ENCODE measurements at regions not wholly inside any gene's neighbourhood (a gene's known extent, or its start where the extent isn't known, plus 50 kb on each side); places are given as distances from the start of the nearest gene placed in this dataset.

GRCh38 chr11:112310848-112311247 lies 50.2 kb upstream of the PLET1 start:
- Histone ChIP-seq H3K27ac (no peak overlapping the region), H3K36me3 (no peaks in the 10 kb centered on the region), H3K9me3 (no peaks in the 10 kb centered on the region), H3K4me1 (ENCODE audit: control insufficient read depth in 1 of 2, low read depth in 2 of 2) (peaks cover 6 to 9% of the 10 kb centered on the region in 2 donors), H3K4me3 (no peak overlapping the region), H3K27me3 (replicated peaks; ENCODE audit: insufficient read depth) (no peaks in the 10 kb centered on the region)
- TF ChIP-seq CTCF (IDR thresholded peaks at IDR 0.05) = no peak
- no peak for ATAC-seq (ENCODE audit: insufficient number of reproducible peaks, low FRiP score, low read depth)
- DNase-seq (ENCODE audit: low spot score) = no peak

- no peak overlapping the region for H3K4me3 ChIP-seq
- H3K9me3 ChIP-seq = no peaks in the 10 kb centered on the region
- H3K36me3 ChIP-seq = no peaks in the 10 kb centered on the region
- no peak for DNase-seq (ENCODE audit: low spot score)
- H3K27me3 ChIP-seq (replicated peaks; ENCODE audit: insufficient read depth) = no peaks in the 10 kb centered on the region
- no peak for TF ChIP-seq CTCF (IDR thresholded peaks at IDR 0.05)
- peaks cover 18 to 26% of the 10 kb centered on the region in 2 donors for H3K4me1 ChIP-seq (ENCODE audit: control insufficient read depth in 1 of 2, low read depth in 2 of 2)
- ATAC-seq (ENCODE audit: insufficient number of reproducible peaks, low FRiP score, low read depth) = no peak
- peak overlapping the region; percentile 49 to 72 for H3K27ac ChIP-seq
Measured at GRCh38 chr11:112315057-112315720, 54.5 kb upstream of the PLET1 start.

GRCh38 chr11:112315861-112316739 lies 55.4 kb upstream of the PLET1 start:
- ATAC-seq (ENCODE audit: insufficient number of reproducible peaks, low FRiP score, low read depth) = no peak

GRCh38 chr11:112316971-112317370 lies 56.3 kb upstream of the PLET1 start:
- no peaks in the 10 kb centered on the region for H3K27me3 ChIP-seq (replicated peaks; ENCODE audit: insufficient read depth)
- no peak overlapping the region for H3K4me3 ChIP-seq
- no peaks in the 10 kb centered on the region for H3K9me3 ChIP-seq
- H3K36me3 ChIP-seq = no peaks in the 10 kb centered on the region
- H3K27ac ChIP-seq = peak overlapping the region in 1 of 2 donors; percentile 72
- ATAC-seq (ENCODE audit: insufficient number of reproducible peaks, low FRiP score, low read depth) = no peak
- no peak for TF ChIP-seq CTCF (IDR thresholded peaks at IDR 0.05)
- DNase-seq (ENCODE audit: low spot score) = no peak
- peaks cover 18 to 41% of the 10 kb centered on the region in 2 donors for H3K4me1 ChIP-seq (ENCODE audit: control insufficient read depth in 1 of 2, low read depth in 2 of 2)

More at GRCh38 chr11:112315861-112316739, 55.4 kb upstream of the PLET1 start:
- no peak for DNase-seq (ENCODE audit: low spot score)
- Histone ChIP-seq H3K36me3 (no peaks in the 10 kb centered on the region), H3K9me3 (no peaks in the 10 kb centered on the region), H3K27me3 (replicated peaks; ENCODE audit: insufficient read depth) (no peaks in the 10 kb centered on the region), H3K4me3 (no peak overlapping the region), H3K27ac (peak overlapping the region; percentile 49 to 72), H3K4me1 (ENCODE audit: control insufficient read depth in 1 of 2, low read depth in 2 of 2) (peaks cover 18 to 35% of the 10 kb centered on the region in 2 donors)
- no peak for TF ChIP-seq CTCF (IDR thresholded peaks at IDR 0.05)

- no peaks in the 10 kb centered on the region for H3K36me3 ChIP-seq
- ATAC-seq (ENCODE audit: insufficient number of reproducible peaks, low FRiP score, low read depth) (peak; percentile 67), DNase-seq (ENCODE audit: low spot score) (no peak)
- no peaks in the 10 kb centered on the region for H3K27me3 ChIP-seq (replicated peaks; ENCODE audit: insufficient read depth)
- H3K9me3 ChIP-seq = no peaks in the 10 kb centered on the region
- TF ChIP-seq CTCF (IDR thresholded peaks at IDR 0.05) = no peak
- peaks cover 18 to 41% of the 10 kb centered on the region in 2 donors for H3K4me1 ChIP-seq (ENCODE audit: control insufficient read depth in 1 of 2, low read depth in 2 of 2)
- no peak overlapping the region for H3K4me3 ChIP-seq
- peak overlapping the region; percentile 9 to 51 for H3K27ac ChIP-seq
Measured at GRCh38 chr11:112318184-112318591, 57.5 kb upstream of the PLET1 start.
